AML-193 (cell line): ENCODE measurements at regions not wholly inside any gene's neighbourhood (a gene's known extent, or its start where the extent isn't known, plus 50 kb on each side); places are given as distances from the start of the nearest gene placed in this dataset.
"Not testable (repeated sequence)": the region's sequence is repeated elsewhere in the genome, so short reads cannot be mapped to it uniquely, and the experiment has no call there.

Source experiments
- DNase-seq, 2 experiments: peaks; one replicate each; lab custom pipeline; 2025; lab: John Stamatoyannopoulos, UW

GRCh38 chr10:108600511-108600910 lies 1322.8 kb downstream of the XPNPEP1 start:
- not testable (repeated sequence) for DNase-seq

- DNase-seq: not testable (repeated sequence)
Measured at GRCh38 chr10:108599317-108599716, 1324.0 kb downstream of the XPNPEP1 start.

- DNase-seq: no peak
Measured at GRCh38 chr10:108598831-108599230, 1324.5 kb downstream of the XPNPEP1 start.

DNA sequence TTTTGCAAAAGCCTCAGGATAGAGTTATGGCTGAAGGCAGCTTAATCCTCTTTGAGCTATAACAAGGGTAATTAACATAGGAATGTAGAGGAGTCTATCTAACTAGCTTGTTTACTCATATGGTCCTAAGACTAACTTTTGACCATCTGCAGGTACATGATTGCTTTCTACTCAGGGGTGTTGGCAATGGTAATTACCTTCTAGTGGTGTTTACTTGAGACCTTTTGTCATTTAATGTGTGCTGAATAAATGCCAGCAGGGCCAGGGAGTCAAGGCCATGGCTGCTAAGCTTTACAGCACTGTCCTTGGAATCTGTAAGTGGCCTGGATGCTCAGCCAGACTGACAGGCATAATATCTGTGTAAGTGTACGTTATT lies 1325.0 kb downstream of the XPNPEP1 start:
- no peak for DNase-seq

DNA sequence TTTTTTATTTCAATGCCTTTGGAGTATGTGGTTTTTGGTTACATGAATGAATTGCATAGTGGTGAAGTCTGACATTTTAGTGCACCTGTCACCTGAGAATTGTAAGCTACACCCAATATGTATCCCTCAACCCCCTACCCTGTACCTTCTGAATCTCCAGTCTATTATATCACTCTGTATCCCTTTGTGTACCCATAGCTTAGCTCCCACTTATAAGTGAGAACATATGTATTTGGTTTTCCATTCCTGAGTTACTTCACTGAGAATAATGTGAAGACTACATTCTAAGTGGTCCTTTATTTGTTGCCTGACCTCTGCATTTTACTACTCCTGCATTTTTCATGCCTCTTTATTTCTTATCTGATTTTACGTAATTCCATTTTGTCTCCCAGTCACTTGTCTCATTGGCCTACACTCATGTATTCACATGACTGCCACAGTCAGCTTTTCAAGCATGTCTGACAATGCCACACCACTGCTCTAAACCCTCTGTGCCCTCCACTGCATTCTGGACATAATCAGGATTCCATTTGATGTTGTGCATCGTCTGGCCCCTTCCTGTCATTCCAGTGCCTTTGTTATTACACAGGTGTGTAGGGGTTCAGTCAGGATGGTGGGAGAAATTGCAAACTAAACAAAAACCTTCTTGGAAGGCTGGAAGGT lies 1325.5 kb downstream of the XPNPEP1 start:
- no peak for DNase-seq

- no peak for DNase-seq
Measured at GRCh38 chr10:108597031-108597430, 1326.3 kb downstream of the XPNPEP1 start.

DNA sequence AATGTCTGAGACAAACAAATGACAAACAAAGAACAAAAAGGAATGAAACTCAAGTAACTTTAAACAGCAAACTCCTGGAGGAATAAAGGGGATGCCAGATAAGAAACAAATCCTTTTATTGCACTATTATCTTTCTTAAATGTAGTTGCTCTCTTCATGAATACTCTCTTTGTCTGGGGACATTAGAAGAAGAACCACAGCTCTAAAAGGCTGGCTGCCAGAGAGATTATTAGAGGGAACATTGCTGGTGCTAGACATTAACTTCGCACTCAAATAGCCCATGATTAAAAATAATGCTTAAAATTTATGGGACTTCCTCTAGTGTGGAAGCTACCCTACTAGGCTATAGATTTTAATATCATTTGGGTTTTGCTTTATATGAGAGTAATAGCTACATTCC lies 1330.4 kb downstream of the XPNPEP1 start:
- DNase-seq: no peak

DNA sequence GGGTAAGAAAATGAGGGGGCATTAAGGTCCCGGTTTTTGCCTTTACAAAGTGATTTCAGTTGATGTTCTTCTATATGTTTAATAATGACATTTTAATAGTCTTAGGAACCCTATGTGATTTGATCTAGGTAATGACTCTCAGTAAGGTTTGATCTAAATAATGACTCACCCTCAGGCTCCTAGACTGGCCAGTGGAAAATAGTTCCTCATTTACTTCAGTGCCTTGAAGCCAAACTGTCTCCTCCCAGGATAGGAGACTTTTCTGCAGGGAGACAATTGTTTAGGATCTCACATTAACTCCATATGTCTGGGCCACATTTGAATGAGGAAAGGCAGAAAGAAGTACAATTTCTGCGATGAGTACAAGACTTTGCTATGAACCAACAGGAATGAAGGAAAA lies 1331.9 kb downstream of the XPNPEP1 start:
- DNase-seq: no peak

GRCh38 chr10:108586424-108586823 lies 1336.9 kb downstream of the XPNPEP1 start:
- no peak for DNase-seq

DNA sequence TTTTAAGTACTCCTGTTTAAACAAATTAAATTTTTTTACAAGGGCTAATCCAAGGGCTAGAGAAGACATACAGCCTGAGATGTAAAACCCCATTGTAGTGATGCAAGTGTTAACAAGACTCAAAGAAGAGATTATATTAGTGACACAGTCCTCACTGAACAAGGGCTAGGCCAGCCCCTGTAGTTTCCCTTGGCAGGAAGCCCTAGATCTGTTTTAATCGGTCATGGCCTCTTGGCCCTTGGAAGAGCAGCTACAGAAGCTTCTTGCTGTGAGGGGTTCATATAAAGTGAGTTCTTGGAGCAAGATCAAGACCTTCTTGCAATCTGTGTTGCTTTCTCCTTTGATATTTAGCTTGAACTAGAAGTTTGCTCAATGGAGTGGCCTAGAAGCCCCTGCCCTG lies 1339.4 kb downstream of the XPNPEP1 start:
- DNase-seq: no peak

GRCh38 chr10:108582888-108583287 lies 1340.4 kb downstream of the XPNPEP1 start:
- DNase-seq: no peak

DNA sequence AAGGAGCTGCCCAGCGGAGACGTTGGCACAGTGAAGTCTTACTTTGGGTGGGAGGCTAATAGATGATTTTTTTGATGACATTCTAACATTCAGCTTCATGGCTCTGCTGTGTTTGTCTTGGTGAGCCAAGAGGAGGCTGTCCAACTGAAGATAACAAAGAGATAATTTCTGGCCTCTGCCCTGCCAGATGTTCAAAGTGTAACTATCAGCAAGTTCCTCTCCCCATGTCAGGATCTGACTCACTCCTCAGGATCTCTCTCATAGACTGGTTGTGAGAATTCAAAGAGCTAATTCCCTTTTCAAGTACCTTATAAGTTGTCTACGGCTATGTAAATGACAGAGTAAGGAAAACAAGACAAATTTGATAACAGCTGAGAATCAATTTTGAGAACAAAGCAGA lies 1340.9 kb downstream of the XPNPEP1 start:
- no peak for DNase-seq

DNA sequence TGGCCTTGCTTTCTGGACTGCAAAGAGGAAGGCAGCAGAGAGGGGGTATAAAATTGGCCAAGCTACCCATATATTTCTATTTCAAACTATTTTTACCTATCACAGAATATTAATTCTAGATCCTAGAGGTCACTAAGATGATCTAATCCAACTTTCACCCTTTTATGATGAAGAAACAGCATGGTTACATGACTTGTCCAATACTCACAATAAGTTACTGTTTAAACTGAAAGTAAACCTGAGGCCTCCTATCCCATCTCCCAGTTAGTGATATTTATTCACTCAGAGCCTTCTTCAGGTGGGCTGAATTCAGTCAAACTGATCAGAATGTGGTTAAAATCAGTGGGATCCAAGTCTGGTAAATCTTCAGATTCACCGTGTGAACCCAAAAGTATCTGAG lies 1345.1 kb downstream of the XPNPEP1 start:
- DNase-seq: no peak

- DNase-seq: no peak
Measured at GRCh38 chr10:108574233-108574632, 1349.1 kb downstream of the XPNPEP1 start.

- no peak for DNase-seq
Measured at GRCh38 chr10:108568824-108569223, 1354.5 kb downstream of the XPNPEP1 start.

DNA sequence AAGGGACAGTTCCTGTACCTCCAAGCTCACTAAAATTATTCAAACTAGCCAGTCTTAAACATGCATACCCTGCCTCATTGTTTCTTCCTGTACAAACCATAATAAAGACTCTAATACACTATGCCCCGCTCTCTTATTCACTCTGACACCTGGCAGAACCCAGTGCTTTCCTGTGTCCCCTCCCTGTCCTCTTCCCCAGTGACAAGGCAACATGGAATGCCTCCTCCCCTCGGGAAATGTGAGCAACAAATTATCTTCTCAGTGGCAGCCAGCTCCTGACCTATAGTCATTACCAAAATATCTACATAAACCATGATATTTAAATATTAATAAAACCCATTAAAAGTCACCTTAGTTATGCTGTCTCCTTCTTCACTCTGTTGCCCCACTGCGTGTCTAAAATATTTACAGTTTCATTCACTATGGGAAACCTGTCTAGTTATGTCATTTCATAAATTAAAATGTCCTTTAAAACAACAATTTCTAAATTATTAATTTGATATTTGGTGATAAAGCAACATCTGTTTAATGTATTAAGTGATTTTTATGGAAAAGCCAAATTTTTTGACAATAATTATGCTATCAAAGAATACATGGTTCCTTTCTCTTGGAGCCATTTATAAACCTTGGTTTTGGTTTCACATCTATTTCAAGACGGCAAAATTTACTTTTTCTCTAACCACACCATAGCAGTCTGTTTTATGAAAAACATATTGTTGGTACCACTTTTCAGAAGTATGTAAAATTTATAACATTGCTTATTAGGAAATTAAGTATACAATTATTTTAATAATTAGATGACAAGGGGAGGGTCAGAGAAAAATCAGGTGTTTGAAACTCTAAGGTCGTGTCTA lies 1355.2 kb downstream of the XPNPEP1 start:
- no peak for DNase-seq

DNA sequence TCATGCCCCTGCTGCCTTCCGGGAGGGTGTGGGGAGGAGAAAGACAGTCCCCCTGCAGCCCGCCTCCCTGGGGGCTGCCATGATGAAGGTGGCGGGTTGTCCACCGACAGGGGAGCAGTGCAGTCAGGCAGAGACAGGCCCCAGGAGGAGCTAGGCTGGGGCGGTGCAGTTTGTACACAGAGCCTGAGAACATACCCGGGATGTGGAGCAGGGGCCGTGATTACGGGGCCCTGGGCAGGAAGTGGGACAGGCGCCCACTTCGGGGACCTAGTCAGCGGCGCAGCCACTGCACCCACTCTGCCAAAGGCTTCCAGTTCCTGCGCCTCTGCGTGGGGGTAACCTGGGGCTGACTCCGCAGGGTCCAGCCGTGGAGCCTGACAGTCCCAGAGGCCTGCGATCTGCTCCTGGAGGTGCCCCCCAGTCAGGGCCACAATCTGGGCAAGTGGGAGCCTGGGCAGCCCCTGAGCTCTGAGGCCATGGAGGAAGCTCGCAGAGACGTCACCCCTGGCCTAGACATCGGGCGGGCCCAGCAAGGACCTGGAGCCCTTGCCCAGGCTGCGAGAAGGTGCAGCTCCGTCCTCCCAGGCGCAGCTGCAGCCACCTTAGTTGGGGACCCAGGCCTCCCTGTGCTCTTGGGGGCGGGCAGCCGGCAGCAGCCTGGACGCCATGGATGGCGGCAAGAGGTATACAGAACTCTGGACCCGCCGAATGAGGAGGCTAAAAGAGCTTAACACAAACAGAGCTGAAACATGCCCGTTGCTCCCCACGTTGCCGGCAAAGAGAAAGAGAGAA lies 1356.8 kb downstream of the XPNPEP1 start:
- no peak for DNase-seq

DNA sequence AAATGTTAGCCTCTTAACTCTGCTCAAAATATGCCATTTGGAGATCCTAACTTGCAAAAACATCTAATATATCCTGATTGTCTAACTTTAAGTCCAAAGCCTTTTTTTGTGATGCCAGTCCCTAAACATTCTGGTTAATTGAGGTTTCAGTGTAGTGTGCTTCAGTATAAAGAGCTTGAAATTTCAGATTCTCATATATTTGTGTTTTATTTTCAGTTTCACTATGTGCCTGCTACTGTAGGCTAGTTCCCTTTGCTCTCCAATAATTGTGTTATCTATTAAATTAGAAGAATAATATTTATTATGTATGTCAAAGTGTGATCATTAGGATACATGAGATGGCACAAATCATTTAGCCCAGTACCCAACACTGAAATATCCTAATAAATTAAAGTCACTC lies 1361.2 kb downstream of the XPNPEP1 start:
- DNase-seq: no peak

DNA sequence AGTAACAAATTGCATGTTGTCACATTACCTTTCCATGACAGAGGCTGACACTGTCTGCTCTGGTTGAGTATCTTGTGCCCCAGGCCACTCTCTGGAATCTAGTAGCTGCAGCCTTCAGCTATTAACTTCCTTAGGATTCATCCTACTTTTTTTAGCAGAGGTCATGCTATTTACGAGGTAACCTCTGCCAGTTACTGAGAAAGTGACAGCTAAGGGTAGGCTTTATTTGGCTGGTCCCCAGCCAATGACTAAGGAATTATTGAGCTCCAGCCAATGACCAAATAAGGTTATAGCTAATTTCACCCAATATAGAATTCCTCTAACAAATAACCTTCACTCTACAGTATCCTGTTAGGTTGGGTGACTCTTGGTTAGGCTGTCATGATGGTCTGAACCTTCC lies 1361.7 kb downstream of the XPNPEP1 start:
- no peak for DNase-seq

GRCh38 chr10:108560488-108560887 lies 1362.8 kb downstream of the XPNPEP1 start:
- DNase-seq: no peak

- DNase-seq: no peak
Measured at GRCh38 chr10:108556186-108556585, 1367.1 kb downstream of the XPNPEP1 start.

DNA sequence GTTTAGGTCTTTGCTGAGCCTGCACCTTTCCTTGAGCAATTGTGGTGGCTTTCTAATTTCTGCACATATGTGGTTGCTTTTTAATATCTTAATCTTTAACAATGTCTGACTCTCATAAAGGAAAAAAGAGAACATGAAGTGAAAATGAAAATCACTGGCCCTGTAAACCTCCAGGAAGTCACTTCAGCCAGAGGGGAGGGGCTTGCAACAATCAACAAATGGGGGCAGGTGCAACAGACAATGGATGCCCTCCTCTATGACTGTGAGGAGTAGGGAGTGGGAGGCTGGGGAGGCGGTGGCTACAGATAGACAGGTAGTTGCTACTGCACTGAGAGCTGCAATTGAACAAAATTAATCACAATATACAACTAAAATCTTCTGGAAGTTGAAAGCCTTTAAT lies 1377.4 kb downstream of the XPNPEP1 start:
- DNase-seq: no peak
